SK-N-SH treated with all-trans-retinoic acid at 6 μM for 48 hours (cell line): ENCODE measurements at regions not wholly inside any gene's neighbourhood (a gene's known extent, or its start where the extent isn't known, plus 50 kb on each side); places are given as distances from the start of the nearest gene placed in this dataset.

Experiments used
- ARNTL ChIP-seq: fragments of 450-650 bp; formaldehyde crosslinking; IDR thresholded peaks from 2 replicates; pipeline ENCODE4 v1.5.0; 2020; ENCODE audit warnings: low read depth, mild to moderate bottlenecking, moderate library complexity, borderline replicate concordance
- OSR1 ChIP-seq: fragments of 250-450 bp; sonication (Bioruptor Pico); IDR thresholded peaks from 2 replicates; pipeline ENCODE4 v1.8.0; 2022; ENCODE audit warnings: moderate library complexity, mild to moderate bottlenecking, inconsistent platforms
- RARB ChIP-seq: fragments of 250-450 bp; sonication (Bioruptor Pico); IDR thresholded peaks from 2 replicates; pipeline ENCODE4 v1.8.0; 2021; ENCODE audit warnings: mild to moderate bottlenecking, moderate library complexity
- TOX ChIP-seq: fragments of 250-450 bp; sonication (Bioruptor Pico); IDR thresholded peaks from 2 replicates; pipeline ENCODE4 v1.8.0; 2021; ENCODE audit warnings: mild to moderate bottlenecking, moderate library complexity, borderline replicate concordance
- ZFP30 ChIP-seq: fragments of 450-650 bp; formaldehyde crosslinking; IDR thresholded peaks from 2 replicates; pipeline ENCODE4 v1.5.0; 2022; ENCODE audit warnings: mild to moderate bottlenecking, moderate library complexity
- ZNF70 ChIP-seq: fragments of 450-650 bp; formaldehyde crosslinking; IDR thresholded peaks from 2 replicates; pipeline ENCODE4 v1.5.0; 2020; ENCODE audit warnings: mild to moderate bottlenecking, moderate library complexity
- TF ChIP-seq, protein P1 (sequence below): fragments of 250-450 bp; sonication (Bioruptor Pico); IDR thresholded peaks from 2 replicates; pipeline ENCODE4 v1.8.0; 2021; ENCODE audit warnings: low read depth, mild to moderate bottlenecking, moderate library complexity, borderline replicate concordance
- TF ChIP-seq, protein P2 (sequence below): fragments of 250-450 bp; sonication (Bioruptor Pico); IDR thresholded peaks from 2 replicates; pipeline ENCODE4 v1.8.0; 2020; ENCODE audit warnings: mild to moderate bottlenecking, moderate library complexity, borderline replicate concordance
- TF ChIP-seq, protein P3 (sequence below): fragments of 250-450 bp; sonication (Bioruptor Pico); IDR thresholded peaks from 2 replicates; pipeline ENCODE4 v1.5.1; 2020; ENCODE audit warnings: low read depth, mild to moderate bottlenecking, moderate library complexity

DNA sequence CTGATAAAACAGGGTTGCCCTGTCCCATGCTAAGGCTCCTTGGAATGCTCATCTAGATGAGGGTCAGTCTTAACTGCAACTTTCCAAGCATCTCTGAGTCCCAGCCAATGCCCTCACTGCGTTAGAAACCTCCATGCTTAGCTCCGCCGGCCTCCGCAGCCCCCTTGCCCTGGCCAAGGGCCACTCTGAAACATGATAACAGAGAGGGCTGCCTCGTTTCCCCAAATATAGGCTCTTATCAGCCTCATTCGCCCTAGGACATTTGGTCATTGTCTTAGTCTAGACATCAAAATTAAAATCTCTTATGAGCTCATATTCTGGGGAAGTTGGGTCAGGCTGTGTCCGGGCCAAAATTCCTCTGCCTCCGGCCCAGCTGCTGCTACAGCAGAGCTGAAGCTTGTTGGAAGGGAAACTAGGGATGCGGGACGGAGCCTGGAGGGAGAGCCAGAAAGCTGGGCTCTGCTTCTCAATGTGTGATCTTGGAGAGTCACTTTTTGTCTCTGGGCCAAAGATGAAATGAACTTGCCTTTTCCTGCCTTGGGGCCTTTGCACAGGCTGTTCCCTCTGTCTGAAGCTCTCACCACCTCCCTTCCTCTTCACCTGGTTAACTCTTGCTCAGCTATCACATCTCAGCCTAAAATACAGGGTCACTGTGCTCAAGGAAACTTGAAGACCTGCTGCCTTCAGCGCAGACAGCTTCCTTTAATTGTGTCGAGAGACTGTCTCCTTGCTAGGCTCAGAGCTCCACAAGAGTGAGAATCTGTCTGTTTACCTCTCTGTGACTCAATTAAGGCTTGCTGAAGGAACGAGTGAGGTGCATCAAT is 191.3 kb downstream of the RGS3 start:
- TF ChIP-seq OSR1 (CRISPR knock-in tag) (no peak), TOX (CRISPR knock-in tag) (no peak), ZFP30 (CRISPR knock-in tag) (no peak), ZNF70 (no peak), ARNTL (CRISPR knock-in tag) (no peak), RARB (CRISPR knock-in tag) (no peak)
- TF ChIP-seq, protein P1, sequence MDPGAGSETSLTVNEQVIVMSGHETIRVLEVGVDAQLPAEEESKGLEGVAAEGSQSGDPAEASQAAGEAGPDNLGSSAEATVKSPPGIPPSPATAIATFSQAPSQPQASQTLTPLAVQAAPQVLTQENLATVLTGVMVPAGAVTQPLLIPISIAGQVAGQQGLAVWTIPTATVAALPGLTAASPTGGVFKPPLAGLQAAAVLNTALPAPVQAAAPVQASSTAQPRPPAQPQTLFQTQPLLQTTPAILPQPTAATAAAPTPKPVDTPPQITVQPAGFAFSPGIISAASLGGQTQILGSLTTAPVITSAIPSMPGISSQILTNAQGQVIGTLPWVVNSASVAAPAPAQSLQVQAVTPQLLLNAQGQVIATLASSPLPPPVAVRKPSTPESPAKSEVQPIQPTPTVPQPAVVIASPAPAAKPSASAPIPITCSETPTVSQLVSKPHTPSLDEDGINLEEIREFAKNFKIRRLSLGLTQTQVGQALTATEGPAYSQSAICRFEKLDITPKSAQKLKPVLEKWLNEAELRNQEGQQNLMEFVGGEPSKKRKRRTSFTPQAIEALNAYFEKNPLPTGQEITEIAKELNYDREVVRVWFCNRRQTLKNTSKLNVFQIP (CRISPR knock-in tag): no peak
- TF ChIP-seq, protein P2, sequence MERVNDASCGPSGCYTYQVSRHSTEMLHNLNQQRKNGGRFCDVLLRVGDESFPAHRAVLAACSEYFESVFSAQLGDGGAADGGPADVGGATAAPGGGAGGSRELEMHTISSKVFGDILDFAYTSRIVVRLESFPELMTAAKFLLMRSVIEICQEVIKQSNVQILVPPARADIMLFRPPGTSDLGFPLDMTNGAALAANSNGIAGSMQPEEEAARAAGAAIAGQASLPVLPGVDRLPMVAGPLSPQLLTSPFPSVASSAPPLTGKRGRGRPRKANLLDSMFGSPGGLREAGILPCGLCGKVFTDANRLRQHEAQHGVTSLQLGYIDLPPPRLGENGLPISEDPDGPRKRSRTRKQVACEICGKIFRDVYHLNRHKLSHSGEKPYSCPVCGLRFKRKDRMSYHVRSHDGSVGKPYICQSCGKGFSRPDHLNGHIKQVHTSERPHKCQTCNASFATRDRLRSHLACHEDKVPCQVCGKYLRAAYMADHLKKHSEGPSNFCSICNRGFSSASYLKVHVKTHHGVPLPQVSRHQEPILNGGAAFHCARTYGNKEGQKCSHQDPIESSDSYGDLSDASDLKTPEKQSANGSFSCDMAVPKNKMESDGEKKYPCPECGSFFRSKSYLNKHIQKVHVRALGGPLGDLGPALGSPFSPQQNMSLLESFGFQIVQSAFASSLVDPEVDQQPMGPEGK (CRISPR knock-in tag): no peak
- TF ChIP-seq, protein P3, sequence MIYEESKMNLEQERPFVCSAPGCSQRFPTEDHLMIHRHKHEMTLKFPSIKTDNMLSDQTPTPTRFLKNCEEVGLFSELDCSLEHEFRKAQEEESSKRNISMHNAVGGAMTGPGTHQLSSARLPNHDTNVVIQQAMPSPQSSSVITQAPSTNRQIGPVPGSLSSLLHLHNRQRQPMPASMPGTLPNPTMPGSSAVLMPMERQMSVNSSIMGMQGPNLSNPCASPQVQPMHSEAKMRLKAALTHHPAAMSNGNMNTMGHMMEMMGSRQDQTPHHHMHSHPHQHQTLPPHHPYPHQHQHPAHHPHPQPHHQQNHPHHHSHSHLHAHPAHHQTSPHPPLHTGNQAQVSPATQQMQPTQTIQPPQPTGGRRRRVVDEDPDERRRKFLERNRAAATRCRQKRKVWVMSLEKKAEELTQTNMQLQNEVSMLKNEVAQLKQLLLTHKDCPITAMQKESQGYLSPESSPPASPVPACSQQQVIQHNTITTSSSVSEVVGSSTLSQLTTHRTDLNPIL: no peak
